ENCODE measurements at regions not wholly inside any gene's neighbourhood (a gene's known extent, or its start where the extent isn't known, plus 50 kb on each side); places are given as distances from the start of the nearest gene placed in this dataset.
"Not testable (repeated sequence)": the region's sequence is repeated elsewhere in the genome, so short reads cannot be mapped to it uniquely, and the experiment has no call there.

GRCh38 chr4:65265526-65265925 lies 404.8 kb downstream of the EPHA5 start:
- no peak for DNase-seq (ENCODE audit: low read depth in 4 of 4, low spot score in 3 of 4)

DNA sequence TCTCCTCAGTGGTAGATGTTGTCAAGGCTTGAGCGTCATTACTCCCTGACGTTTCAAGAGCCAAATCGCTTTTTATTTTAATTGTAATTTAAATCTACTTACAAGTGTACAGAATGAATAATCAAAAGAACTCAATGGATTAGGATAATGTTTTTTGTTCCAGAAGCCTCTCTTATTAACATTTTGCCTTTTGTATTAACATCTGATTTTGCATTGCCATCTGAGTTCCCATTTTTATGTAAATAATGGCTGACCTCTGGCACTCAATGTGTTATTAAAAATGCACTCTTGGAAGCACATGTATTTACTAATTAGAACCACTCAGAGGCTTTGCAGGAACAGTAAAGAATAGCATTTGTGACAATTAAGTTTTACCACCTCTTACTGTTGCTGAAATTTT lies 411.0 kb downstream of the EPHA5 start:
- no peak for DNase-seq (ENCODE audit: low read depth in 4 of 4, low spot score in 3 of 4)

- no peak for DNase-seq (ENCODE audit: low read depth in 4 of 4, low spot score in 3 of 4)
These were observed 419.4 kb downstream of the EPHA5 start for GRCh38 chr4:65250916-65251315.

DNA sequence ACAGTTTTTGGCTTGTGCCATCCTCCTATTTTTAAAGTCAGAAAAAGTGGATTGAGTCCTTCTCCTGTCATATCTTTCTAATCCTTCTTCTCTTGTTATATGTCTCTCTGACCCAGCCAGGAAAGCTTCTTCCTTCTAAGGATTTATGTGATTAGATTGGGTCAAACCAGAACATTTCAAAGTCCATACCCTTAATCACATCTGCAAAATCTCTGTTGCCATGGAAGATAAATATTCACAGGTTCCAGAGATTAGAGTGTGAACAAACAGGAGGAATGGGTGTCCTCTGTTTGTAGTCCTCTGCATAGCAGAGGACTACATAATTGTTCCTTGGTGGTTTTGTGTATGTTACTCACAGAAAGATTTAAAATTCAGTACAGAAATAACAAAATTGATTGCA lies 421.2 kb downstream of the EPHA5 start:
- no peak for DNase-seq (ENCODE audit: low read depth in 4 of 4, low spot score in 3 of 4)

DNA sequence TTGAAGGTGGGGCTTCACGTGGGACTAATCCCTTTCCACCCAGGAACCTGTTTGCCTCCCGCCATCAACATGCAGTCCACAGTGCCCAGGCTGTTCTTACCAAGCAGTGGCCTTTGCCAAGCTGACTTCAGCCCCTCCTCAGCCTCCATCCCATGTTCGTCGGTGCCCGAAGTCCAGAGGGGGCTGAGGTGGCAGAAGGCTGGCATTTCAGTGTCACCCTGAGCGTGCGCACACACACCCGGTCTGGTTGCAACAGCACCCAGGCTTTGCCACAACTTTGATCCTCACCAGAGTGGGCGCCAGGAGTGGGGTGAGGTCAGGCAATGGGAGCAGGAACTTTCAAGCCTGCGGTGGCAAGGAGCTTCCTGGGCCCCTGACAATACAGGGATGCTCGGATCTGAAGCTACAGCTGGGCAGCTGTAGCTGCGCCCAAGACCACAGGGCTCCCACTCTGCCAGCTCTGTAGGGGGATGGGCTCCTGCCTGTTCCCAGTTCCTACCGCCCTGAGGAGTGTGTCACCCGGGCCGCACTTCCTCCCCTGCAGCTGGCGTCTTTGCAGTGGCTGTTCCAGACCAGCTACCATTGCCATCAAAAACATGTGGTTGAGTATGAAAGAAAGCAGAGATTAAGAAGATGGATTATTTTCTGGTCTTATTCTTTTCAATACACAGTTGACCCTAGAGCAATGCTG lies 428.0 kb downstream of the EPHA5 start:
- DNase-seq (ENCODE audit: low read depth in 4 of 4, low spot score in 3 of 4): no peak

- DNase-seq (ENCODE audit: low read depth in 4 of 4, low spot score in 3 of 4): no peak
These were observed 428.9 kb downstream of the EPHA5 start for GRCh38 chr4:65241257-65241997.

DNA sequence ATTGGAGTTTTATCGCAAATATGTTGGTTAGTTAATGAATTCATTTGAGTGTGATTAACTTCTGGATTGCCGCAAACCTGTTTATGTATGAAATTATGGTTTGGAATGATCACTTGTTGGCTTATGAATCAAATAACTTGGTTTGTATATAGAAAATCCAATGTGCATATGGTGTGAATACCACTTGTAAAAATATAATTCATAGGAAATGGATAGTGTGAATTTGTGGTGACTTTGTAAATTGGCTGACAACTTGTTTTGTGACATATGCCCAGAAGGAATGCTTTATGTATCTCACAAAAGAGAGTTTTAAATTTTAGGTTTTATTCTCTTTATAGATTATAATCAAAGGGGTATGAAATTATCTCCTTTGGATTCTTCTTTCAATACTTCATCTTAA lies 436.2 kb downstream of the EPHA5 start:
- no peak for DNase-seq (ENCODE audit: low read depth in 4 of 4, low spot score in 3 of 4)

DNA sequence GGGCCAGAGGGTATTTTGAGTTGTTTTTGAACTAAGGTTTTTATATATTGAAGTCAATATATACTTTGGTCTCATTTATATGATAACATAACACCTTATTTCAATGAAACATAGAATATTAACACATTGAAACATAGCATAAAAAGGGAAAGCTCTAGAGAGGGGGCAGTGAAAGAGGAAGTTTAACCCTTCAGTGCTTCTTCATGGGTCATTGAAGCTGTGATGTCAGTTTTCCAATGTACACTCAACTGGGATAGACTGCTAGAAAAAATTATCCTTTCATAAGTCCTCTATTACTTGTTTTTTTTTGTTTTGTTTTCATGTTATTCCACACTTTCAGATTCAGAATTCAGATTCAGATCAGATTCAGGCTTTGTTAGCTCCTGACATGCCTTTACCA lies 442.7 kb downstream of the EPHA5 start:
- DNase-seq (ENCODE audit: low read depth in 4 of 4, low spot score in 3 of 4): no peak

DNA sequence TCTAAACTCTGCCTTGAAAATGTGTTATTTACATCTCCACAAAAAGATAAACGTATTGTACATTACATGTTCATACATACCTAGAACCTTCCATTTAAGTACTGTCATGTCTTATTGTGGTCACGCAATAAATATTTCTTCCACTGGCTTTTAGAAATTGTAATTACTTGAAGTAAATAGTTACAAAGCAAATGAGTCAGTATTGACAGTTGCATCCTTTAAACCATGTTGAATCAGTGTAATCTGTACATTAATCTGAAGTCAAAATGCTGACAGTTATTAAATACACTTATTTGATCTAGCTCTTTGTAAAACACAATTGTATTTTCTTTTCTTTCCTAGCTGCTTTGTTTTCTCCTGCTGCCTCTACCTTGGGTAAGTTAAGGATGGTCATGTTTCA lies 446.7 kb downstream of the EPHA5 start:
- DNase-seq (ENCODE audit: low read depth in 4 of 4, low spot score in 3 of 4): no peak

DNA sequence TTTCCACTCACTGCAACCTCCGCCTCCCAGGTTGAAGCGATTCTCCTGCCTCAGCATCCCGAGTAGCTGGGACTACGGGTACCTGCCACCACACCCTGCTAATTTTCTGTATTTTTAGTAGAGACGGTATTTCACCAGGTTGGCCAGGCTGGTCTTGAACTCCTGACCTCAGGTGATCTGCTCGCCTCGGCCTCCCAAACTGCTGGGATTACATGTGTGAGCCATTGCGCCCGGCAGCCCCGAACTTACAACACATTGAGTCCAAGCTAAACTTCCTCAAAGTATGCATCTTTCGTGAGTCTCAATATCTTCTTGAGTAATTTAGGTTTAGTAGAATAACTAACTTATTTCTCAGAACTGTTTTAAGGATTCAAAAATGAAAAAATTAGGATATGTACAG lies 447.2 kb downstream of the EPHA5 start:
- DNase-seq (ENCODE audit: low read depth in 4 of 4, low spot score in 3 of 4): not testable (repeated sequence)

DNA sequence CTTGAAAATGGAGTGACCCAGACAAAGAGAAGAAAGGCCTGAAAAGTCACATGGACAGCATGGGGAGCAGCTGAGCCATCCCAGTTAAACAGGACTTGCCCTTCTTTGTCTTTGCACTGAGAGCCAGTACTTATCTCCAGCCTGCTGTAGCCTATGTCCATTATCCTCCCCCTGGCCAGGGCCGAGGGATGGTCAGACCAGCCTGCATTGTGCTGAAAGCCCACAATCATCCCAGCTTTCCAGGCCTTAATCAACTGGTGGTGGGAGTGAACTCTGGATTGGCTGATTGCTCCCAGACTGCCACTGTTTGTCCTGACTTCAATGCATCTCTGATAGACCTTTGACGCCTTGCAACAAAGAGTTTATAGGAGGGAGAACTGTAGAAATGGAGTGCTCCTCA lies 453.1 kb downstream of the EPHA5 start:
- no peak for DNase-seq (ENCODE audit: low read depth in 4 of 4, low spot score in 3 of 4)

- DNase-seq (ENCODE audit: low read depth in 4 of 4, low spot score in 3 of 4): no peak
These were observed 467.4 kb downstream of the EPHA5 start for GRCh38 chr4:65202853-65203236.

DNA sequence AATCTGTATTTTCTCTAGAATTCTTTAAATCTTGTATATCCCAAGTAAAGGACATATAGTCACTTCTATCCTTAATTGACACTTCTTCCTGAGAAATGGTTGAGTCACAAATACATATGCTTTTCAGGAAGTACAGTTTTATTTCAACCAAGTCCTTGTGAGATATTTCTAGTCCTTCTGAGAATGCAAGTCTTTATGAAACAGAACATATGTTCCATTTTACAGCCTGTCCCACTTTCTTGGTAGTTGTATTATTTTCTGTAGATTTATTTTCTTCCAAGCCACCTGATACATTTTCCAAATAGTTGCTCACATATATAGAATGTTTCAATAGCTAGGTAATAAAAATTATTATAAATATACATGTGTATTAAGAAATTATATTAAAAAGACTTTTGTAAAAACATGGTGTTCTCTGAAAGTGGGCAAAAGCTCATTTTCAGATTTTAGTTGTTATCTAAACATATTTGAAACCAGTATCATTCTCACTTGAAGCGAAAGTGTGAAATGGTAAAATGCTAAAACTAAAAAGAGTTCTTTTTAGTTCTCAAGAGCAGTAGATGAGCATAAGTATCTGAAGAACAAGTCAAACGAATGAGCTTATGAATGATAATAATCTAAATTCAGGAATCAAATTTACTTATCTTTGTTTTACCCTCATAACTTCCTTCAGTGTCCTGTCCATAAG lies 468.0 kb downstream of the EPHA5 start:
- no peak for DNase-seq (ENCODE audit: low read depth in 4 of 4, low spot score in 3 of 4)

DNA sequence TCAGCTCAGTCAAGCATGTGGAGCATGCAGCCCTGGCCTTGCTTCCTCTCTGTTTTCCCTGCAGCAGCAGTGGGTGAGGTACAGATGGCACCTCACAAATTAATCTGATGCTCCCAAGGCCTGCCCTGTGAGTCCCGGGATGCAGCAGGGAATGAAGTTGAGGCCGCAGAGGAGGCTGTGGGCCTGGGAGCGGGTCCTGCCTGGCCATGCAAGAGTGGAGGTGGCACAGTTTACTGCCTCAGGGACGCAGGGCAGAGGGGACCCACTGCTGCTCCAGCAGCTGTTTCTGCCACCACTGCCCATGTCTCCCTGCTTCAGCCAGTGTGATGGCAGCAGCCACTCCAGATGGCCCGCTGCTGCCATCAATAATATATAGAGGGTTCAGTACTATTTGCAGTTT lies 474.6 kb downstream of the EPHA5 start:
- DNase-seq (ENCODE audit: low read depth in 4 of 4, low spot score in 3 of 4): no peak

- DNase-seq (ENCODE audit: low read depth in 4 of 4, low spot score in 3 of 4): no peak
These were observed 475.3 kb downstream of the EPHA5 start for GRCh38 chr4:65195002-65195401.

DNA sequence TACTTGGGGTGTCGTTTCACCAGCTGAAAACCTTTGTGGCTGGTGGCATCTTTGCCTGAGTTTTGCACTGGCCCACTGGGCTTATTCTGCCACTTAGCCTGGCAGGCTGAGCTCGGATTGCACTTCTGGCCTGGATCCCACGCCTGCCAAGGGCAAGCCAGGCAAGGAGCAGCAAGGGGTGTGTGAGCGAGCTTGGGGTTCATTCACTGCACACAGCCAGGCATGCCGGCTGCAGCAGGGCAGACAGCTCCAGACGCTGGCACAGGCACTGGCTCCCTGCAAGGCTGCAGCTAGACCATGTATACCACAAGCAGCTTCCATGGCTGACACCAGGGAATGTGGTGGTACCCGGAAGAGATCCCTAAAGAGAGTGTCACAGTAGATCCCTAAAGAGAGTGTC lies 476.3 kb downstream of the EPHA5 start:
- no peak for DNase-seq (ENCODE audit: low read depth in 4 of 4, low spot score in 3 of 4)

DNA sequence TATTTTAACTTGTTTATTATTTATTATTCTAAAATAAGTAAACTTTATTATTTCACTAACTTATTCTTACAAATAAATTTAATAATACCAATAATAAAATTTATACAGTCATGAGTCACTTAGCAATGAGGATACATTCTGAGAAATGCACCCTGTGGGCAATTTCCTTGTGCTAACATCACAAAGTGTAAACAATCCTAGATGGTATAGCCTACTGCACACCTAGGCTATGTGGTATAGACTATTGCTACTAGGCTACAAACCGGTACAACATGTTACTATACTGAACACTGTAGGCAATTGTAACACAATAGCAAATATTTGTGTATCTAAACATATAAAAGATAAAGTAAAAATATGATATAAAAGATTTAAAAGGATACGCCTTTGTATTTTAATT lies 479.5 kb downstream of the EPHA5 start:
- no peak for DNase-seq (ENCODE audit: low read depth in 4 of 4, low spot score in 3 of 4)

GRCh38 chr4:65175585-65175984 lies 494.7 kb downstream of the EPHA5 start:
- no peak for DNase-seq (ENCODE audit: low read depth in 4 of 4, low spot score in 3 of 4)

DNA sequence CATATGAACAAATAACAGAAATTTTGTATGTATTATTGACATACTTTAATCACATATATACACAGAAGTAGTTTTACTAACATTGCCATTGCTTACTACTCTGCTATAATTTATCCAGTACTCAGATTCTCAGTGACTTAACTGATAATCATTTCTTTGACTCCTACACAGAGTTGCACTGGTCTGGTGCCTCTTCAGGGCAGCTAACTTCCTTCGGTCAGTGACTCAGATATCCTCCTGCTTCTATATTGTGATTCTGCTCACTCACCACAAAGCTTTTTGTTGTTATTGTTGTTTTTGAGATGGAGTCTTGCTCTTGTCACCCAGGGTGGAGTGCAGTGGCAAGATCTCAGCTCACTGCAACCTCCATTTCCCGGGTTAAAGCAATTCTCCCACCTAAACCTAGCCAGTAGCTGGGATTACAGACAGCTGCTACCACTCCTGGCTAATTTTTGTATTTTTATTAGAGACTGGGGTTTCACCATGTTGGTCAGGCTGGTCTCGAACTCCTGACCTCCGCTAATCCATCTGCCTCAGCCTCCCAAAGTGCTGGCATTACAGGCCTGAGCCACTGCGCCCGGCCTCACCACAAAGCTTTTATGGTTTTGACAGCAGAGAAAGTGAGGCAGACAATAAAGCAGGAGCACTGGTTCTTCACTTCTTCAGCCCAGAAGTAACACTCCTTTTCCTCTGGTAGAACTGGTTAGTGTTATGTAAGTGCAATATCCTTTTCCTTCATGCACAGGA lies 499.3 kb downstream of the EPHA5 start:
- no peak for DNase-seq (ENCODE audit: low read depth in 4 of 4, low spot score in 3 of 4)

DNA sequence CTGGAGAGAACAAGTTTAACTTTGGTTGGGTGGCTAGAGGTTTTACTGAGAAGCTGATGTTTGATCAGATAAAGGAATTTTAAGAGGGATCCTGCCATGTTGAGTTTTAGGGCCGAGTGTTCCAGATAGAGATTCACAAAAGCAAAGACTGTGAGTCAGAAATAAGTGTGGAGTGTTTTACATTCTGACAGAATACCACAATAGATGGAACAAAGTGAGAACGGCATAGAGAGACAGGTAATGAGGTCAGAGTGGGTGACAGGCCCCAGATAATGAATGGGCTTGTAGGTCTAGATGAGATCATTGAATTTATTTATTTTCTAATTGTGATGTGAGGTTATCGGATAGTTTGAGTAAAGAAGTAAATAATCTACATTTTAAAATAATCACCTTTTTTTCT lies 502.6 kb downstream of the EPHA5 start:
- no peak for DNase-seq (ENCODE audit: low read depth in 4 of 4, low spot score in 3 of 4)

- no peak for DNase-seq (ENCODE audit: low read depth in 4 of 4, low spot score in 3 of 4)
These were observed 518.1 kb downstream of the EPHA5 start for GRCh38 chr4:65152205-65152604.

Data from left renal pelvis (tissue), 4 donors.